Muscle layer of duodenum (tissue), 2 donors: ENCODE measurements at regions not wholly inside any gene's neighbourhood (a gene's known extent, or its start where the extent isn't known, plus 50 kb on each side); places are given as distances from the start of the nearest gene placed in this dataset.
"Not testable (repeated sequence)": the region's sequence is repeated elsewhere in the genome, so short reads cannot be mapped to it uniquely, and the experiment has no call there.

Experiments
- H3K27ac ChIP-seq: one replicate; pipeline ENCODE4 v1.7.0; 2013; ENCODE audit warnings: mild to moderate bottlenecking, low read length
- H3K27me3 ChIP-seq: one replicate; pipeline ENCODE4 v1.7.0; 2013; ENCODE audit warnings: low read depth, mild to moderate bottlenecking, control low read depth, low read length
- H3K36me3 ChIP-seq, 2 donors: one replicate each; pipeline ENCODE4 v1.7.0; 2013; ENCODE audit warnings: low read length in 2 of 2, control low read depth in 1 of 2, mild to moderate bottlenecking in 1 of 2; ENCODE audit not compliant: insufficient read depth in 2 of 2, control insufficient read depth in 1 of 2
- H3K4me1 ChIP-seq, 2 donors: one replicate each; pipeline ENCODE4 v1.7.0; 2013; ENCODE audit warnings: low read length in 2 of 2, mild to moderate bottlenecking in 2 of 2, control low read depth in 1 of 2, moderate library complexity in 1 of 2; ENCODE audit not compliant: insufficient read depth in 2 of 2, control insufficient read depth in 1 of 2
- H3K4me3 ChIP-seq, 2 donors: one replicate each; pipeline ENCODE4 v1.7.0; 2013; ENCODE audit warnings: low read length in 2 of 2, low read depth in 1 of 2, mild to moderate bottlenecking in 1 of 2
- H3K9me3 ChIP-seq, 2 donors: one replicate each; pipeline ENCODE4 v1.7.0; 2013; ENCODE audit warnings: low read length in 2 of 2, control low read depth in 1 of 2, mild to moderate bottlenecking in 1 of 2; ENCODE audit not compliant: control insufficient read depth in 1 of 2
- donor health status: healthy.

DNA sequence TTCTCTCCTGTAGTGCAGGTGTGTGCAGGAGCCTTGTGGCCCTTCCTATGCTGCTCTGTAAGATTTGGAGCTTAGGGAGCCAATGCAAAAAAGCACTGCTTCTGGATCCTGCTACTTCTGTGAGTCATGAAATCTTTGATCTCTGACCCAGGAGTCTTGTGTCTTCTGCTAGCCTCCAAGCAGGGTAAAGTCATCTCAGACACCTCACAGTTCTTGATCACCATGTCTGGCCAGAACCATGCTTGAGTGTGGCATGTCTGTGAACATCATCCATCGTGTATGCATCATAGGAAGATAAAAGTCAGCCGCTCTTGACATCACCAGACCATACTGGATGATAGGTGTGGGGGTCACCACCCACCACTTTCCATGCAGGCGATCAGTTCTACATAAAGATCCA, 247.8 kb downstream of the RPLP1 start:
- no peaks in the 10 kb centered on the region for H3K9me3 ChIP-seq
- H3K4me3 ChIP-seq, result no peak overlapping the region
- H3K4me1 ChIP-seq, result no peaks in the 10 kb centered on the region

DNA sequence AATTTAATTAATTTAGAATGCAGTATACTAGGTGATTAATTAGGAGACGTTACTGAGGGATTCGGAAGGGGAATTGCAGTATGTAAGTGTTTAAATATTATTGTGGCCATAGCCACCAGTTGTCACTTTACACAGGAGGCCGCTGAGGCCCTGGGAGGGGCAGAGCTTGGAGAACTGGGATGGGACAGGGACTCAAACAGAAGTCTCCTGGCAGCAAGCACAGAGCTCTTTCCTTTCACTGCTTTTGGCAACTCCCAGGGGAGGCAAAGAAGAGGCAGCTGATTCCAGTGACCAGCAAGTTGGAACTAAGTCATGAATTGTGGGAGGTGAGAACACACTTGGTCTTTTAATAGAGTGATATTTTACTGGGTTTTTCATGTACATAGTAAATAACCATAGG, 248.6 kb downstream of the RPLP1 start:
- no peak overlapping the region for H3K4me3 ChIP-seq
- H3K4me1 ChIP-seq, result no peaks in the 10 kb centered on the region
- no peak overlapping the region for H3K27ac ChIP-seq
- H3K36me3 ChIP-seq, result no peaks in the 10 kb centered on the region
- no peaks in the 10 kb centered on the region for H3K9me3 ChIP-seq
- H3K27me3 ChIP-seq, result no peaks in the 10 kb centered on the region

More for the DNA sequence above, 247.8 kb downstream of the RPLP1 start:
- H3K27me3 ChIP-seq, result no peaks in the 10 kb centered on the region
- no peaks in the 10 kb centered on the region for H3K36me3 ChIP-seq
- no peak overlapping the region for H3K27ac ChIP-seq

DNA sequence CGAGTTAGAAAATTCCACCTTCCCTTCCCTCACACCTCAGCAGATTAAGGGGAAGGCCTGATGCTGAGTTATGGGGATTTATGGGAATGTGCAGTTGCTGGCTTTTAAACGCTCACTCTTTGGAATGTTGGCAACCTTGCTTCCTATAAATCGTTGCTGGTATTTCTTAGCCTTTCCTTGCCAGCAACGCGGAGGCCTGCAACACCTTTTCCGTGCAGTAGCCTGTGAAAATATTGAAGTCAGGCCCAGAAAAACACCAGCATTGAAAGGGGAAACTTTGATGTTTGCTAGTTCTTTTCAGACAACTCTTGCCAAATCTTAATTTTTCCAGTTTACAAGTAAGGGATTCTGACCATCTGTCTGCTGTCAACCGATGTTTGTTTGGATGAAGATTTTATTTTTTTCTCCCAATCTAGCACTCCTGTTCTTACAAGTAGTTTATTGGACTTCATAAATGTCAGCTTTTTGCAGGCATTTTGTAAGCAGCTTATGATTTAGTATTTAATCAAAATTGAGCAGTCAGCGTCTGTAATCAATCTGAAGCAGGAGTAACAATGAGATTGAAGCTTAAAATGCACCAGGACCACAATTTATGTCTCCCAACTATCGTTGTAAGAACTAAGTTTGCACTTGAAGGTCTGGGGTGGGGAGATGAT, 251.0 kb downstream of the RPLP1 start:
- Histone ChIP-seq H3K36me3 (no peaks in the 10 kb centered on the region), H3K27me3 (no peaks in the 10 kb centered on the region), H3K4me1 (no peaks in the 10 kb centered on the region), H3K9me3 (no peaks in the 10 kb centered on the region), H3K27ac (no peak overlapping the region), H3K4me3 (no peak overlapping the region)

DNA sequence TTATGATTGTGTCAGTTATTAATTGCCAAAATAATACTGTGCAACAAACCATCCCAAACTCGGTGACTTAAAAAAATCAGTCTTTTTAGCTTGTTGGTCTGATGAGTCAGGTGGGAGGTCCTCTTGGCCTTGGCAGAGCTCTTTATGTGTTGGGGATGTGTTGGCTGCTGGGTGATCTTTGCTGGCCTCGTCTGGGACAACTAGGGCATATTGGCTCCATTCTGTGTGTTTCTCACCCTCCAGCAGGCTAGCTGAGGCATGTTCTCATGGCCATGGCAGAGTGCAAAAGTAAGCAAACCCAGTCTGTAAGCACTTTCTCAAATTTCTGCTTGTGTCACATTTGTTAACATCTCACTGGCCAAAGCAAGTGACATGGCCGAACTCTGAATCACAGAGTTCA, 251.6 kb downstream of the RPLP1 start:
- no peaks in the 10 kb centered on the region for H3K4me1 ChIP-seq
- no peak overlapping the region for H3K27ac ChIP-seq
- no peaks in the 10 kb centered on the region for H3K36me3 ChIP-seq
- H3K9me3 ChIP-seq, result peaks cover 0 to 5% of the 10 kb centered on the region in 2 donors
- H3K27me3 ChIP-seq, result no peaks in the 10 kb centered on the region
- no peak overlapping the region for H3K4me3 ChIP-seq

DNA sequence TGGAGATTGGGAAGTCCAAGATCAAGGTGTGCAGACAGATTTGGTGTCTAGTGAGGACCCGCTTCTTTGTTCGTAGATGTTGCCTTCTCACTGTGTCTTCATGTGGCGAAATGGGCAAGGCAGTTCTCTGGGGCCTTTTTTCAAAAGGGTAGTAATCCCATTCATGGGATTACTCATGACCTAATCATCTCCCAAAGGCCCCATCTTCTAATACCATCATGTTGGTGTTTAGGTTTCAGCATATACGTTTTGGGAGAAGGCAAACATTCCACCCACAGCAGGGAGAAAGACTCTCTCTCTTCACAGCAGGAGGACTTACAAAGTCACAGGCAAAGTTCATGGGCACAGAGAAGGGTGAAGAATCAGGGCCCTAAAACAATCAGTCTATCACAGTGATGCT, 252.1 kb downstream of the RPLP1 start:
- Histone ChIP-seq H3K4me3 (no peak overlapping the region), H3K4me1 (no peaks in the 10 kb centered on the region), H3K27ac (no peak overlapping the region), H3K36me3 (no peaks in the 10 kb centered on the region), H3K9me3 (peaks cover 0 to 6% of the 10 kb centered on the region in 2 donors), H3K27me3 (no peaks in the 10 kb centered on the region)

DNA sequence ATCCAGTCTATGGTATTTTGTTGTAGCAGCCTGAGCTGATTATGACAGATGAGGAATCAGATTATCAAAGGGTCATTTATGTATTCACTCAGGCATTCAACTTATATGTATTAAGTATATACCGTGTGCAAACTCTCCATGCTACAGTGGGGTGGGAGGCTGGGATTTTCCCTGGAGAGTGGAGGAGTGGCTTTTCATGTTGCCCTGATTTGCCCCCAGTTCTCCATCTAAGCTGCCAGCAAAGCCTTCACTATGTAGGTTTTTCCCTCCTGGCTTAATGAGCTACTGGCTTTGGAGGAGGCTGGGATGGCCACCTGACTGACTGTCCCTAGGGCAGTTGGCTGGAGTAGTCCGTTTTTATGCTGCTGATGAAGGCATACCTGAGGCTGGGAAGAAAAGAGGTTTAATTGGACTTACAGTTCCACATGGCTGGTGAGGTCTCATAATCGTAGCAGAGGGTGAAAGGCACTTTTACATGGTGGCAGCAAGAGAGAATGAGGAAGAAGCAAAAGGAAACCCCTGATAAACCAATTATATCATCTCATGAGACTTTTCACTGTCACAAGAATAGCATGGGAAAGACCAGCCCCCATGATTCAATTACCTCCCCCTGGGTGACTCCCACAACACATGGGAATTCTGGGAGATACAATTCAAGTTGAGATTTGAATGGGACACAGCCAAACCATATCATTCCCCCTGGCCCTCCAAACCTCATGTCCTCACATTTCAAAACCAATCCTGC, 253.9 kb downstream of the RPLP1 start:
- H3K4me3 ChIP-seq, result no peak overlapping the region
- no peaks in the 10 kb centered on the region for H3K27me3 ChIP-seq
- no peaks in the 10 kb centered on the region for H3K36me3 ChIP-seq
- H3K27ac ChIP-seq, result no peak overlapping the region
- H3K4me1 ChIP-seq, result no peaks in the 10 kb centered on the region
- peaks cover 0 to 6% of the 10 kb centered on the region in 2 donors for H3K9me3 ChIP-seq

DNA sequence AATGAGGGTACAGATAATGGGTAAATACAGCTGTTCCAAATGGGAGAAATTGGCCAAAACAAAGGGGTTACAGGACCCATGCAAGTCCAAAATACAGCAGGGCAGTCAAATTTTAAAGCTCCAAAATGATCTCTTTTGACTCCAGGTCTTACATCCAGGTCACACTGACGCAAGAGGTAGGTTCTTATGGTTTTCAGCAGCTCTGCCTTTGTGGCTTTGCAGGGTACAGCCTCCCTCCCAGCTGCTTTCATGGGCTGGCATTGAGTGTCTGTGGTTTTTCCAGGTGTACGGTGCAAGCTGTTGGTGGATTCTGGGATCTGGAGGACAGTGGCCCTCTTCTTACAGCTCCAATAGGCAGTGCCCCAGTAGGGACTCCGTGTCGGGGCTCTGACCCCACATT, 254.6 kb downstream of the RPLP1 start:
- not testable (repeated sequence) for H3K4me3 ChIP-seq, H3K27me3 ChIP-seq, H3K36me3 ChIP-seq, H3K27ac ChIP-seq, H3K9me3 ChIP-seq, H3K4me1 ChIP-seq

DNA sequence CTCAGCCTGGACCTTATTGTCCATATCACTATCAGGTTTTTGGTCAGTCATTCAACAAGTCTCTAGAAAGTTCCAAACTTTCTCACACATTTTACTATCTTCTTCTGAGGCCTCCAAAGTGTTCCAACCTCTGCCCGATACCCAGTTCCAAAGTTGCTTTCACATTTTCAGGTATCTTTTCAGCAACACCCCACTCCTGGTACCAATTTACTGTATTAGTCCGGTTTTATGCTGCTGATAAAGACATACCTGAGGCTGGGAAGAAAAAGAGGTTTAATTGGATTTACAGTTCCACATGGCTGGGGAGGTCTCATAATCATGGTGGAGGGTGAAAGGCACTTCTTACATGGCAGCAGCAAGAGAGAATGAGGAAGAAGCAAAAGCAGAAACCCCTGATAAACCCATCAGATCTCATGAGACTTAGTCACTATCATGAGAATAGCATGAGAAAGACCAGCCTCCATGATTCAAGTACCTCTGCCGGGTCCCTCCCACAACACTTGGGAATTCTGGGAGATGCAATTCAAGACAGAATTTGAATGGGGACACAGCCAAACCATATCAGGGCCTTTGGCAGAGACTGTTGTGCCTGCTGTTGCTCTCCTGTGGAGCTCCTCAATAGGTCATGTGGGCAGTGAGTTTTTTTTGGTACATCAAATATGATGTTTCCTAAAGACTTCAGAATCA, 256.0 kb downstream of the RPLP1 start:
- H3K4me3 ChIP-seq, H3K9me3 ChIP-seq, H3K27ac ChIP-seq, H3K36me3 ChIP-seq, H3K27me3 ChIP-seq, H3K4me1 ChIP-seq: not testable (repeated sequence)

DNA sequence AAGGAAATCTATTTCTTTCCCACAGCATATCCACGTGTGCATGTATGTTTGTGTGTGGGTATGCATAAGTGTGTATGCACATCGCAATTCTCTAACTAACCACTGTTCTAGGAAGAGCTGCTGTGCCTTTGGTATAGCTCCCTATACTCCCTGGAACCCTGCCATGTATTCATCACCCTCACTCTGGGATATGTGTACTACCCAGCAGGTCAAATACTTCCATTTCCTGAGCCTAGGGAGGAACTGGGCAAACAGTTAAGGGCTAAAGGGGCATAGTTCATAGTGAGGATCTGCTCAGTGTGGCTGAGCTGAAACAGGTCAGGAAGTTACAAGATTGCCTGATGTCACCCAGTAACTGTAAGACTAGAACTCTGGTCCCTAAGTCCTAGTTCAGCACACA, 260.4 kb downstream of the RPLP1 start:
- Histone ChIP-seq H3K27ac (no peak overlapping the region), H3K4me1 (no peaks in the 10 kb centered on the region), H3K9me3 (peaks cover 0 to 6% of the 10 kb centered on the region in 2 donors), H3K4me3 (no peak overlapping the region), H3K27me3 (no peaks in the 10 kb centered on the region), H3K36me3 (no peaks in the 10 kb centered on the region)

DNA sequence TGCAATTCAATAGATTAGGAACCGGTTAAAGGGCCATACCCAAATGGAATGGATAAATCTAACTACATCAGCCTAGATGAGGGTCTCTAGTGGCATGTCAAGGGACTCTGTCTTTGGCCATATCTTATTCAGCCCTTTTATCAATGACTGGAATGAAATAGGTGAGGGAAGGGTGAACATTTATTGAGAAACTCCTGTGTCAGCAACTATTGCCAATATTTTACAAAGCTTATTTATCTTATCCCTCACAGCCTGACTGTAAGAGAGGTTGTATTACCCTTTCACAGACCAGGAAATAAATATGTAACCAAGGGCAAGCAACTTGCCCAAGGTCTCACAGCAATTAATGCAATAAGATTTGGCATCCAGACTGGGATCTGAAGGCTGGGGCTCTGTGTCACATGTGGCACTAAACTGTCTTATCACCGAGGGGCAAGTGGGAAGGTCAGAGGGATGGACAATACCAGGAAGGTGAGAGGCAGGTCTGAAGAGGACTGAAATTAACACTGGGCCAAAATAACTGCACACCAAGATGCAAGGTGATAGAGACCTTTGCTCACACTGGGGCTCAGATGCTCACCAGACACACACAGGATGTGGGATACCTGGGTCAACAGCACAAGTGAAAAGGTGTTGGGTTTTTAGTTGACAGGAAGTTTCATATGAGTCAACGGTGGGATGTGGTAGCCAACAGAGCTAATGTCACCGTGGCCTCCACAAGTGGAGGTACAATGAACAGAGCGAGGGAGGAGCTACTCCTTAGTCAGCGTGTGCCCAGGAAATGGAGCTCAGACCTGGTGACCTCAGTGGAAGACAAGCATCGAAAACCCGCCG, 261.3 kb downstream of the RPLP1 start:
- H3K27ac ChIP-seq, result no peak overlapping the region
- no peaks in the 10 kb centered on the region for H3K4me1 ChIP-seq

DNA sequence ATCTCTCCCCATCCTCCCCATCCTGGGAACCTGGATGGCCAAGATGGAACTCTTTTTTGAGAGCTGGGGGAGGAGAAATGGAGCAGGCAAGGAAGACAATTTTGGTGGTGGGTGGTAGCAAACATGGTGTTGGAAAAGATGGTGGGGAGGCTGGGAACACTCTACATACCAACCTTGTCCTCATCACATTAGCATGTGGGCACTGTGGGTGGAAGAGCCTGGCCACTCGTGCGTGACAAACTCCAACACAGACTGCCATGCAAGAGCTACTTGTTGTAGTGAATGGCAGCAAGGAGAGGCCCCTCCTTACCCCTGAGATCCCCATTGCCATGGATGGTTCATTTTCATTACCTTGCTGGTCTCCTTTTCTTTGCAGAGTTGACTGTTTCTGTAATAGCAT, 262.6 kb downstream of the RPLP1 start:
- H3K4me1 ChIP-seq, result no peaks in the 10 kb centered on the region
- no peaks in the 10 kb centered on the region for H3K9me3 ChIP-seq
- no peak overlapping the region for H3K27ac ChIP-seq
- no peak overlapping the region for H3K4me3 ChIP-seq
- H3K27me3 ChIP-seq, result no peaks in the 10 kb centered on the region
- no peaks in the 10 kb centered on the region for H3K36me3 ChIP-seq

More for the DNA sequence above, 261.3 kb downstream of the RPLP1 start:
- H3K36me3 ChIP-seq, result no peaks in the 10 kb centered on the region
- H3K27me3 ChIP-seq, result no peaks in the 10 kb centered on the region
- peaks cover 0 to 4% of the 10 kb centered on the region in 2 donors for H3K9me3 ChIP-seq
- no peak overlapping the region for H3K4me3 ChIP-seq
